ENCODE measurements at regions not wholly inside any gene's neighbourhood (a gene's known extent, or its start where the extent isn't known, plus 50 kb on each side); places are given as distances from the start of the nearest gene placed in this dataset.
"Not testable (repeated sequence)": the region's sequence is repeated elsewhere in the genome, so short reads cannot be mapped to it uniquely, and the experiment has no call there.

GRCh38 chr2:58398406-58398805 lies 157.3 kb upstream of the FANCL start:
- Histone ChIP-seq H3K4me1 (ENCODE audit: control insufficient read depth in 3 of 3, insufficient read depth in 2 of 3, low read depth in 1 of 3, low read length in 2 of 3) (no peaks in the 10 kb centered on the region), H3K4me3 (ENCODE audit: low read depth in 1 of 3, low read length in 3 of 3) (no peak overlapping the region), H3K36me3 (ENCODE audit: control insufficient read depth in 3 of 3, insufficient read depth in 2 of 3, low read depth in 1 of 3, low read length in 3 of 3) (no peaks in the 10 kb centered on the region), H3K9me3 (ENCODE audit: control insufficient read depth in 2 of 2, insufficient read depth in 1 of 2, low read depth in 1 of 2, low read length in 1 of 2) (no peaks in the 10 kb centered on the region), H3K27ac (ENCODE audit: low read depth in 1 of 3, low read length in 2 of 3) (no peak overlapping the region), H3K27me3 (ENCODE audit: control insufficient read depth in 3 of 3, insufficient read depth in 3 of 3, low read length in 3 of 3) (no peaks in the 10 kb centered on the region)
- no peak for FAIRE-seq
- no peak for DNase-seq

DNA sequence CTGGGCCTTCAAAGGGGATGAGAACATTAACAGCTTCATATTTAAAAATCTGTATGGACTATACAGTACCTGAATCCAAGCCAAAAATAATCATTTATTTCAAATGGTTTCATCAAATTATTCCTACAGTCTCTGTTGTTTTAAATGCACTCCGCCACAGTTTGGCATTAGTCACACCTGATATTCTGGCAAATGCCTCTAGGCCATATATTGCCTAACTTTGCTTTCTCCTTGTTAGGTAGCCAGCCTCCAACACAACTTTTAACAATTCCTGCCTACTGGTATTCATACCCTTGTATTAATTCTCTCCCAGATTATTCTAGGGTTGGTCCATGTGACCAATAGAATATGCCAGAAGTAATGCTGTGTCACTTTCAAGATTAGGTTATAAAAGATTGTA lies 146.6 kb upstream of the FANCL start:
- Histone ChIP-seq H3K9me3 (ENCODE audit: control insufficient read depth in 2 of 2, insufficient read depth in 1 of 2, low read depth in 1 of 2, low read length in 1 of 2) (no peaks in the 10 kb centered on the region), H3K27ac (ENCODE audit: low read depth in 1 of 3, low read length in 2 of 3) (no peak overlapping the region), H3K27me3 (ENCODE audit: control insufficient read depth in 3 of 3, insufficient read depth in 3 of 3, low read length in 3 of 3) (no peaks in the 10 kb centered on the region), H3K4me1 (ENCODE audit: control insufficient read depth in 3 of 3, insufficient read depth in 2 of 3, low read depth in 1 of 3, low read length in 2 of 3) (no peaks in the 10 kb centered on the region), H3K4me3 (ENCODE audit: low read depth in 1 of 3, low read length in 3 of 3) (no peak overlapping the region), H3K36me3 (ENCODE audit: control insufficient read depth in 3 of 3, insufficient read depth in 2 of 3, low read depth in 1 of 3, low read length in 3 of 3) (no peaks in the 10 kb centered on the region)
- FAIRE-seq (no peak), DNase-seq (no peak)
- WGBS, 3 donors, result 90 to 99% (median 93%) methylated on average over 1 of the region's 1 CpG

DNA sequence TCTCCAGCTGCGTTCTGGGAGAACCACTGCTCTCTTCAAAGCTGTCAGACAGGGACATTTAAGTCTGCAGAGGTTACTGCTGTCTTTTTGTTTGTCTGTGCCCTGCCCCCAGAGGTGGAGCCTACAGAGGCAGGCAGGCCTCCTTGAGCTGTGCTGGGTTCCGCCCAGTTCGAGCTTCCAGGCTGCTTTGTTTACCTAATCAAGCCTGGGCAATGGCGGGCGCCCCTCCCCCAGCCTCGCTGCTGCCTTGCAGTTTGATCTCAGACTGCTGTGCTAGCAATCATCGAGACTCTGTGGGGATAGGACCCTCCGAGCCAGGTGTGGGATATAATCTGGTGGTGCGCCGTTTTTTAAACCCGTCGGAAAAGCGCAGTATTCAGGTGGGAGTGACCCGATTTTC lies 145.8 kb upstream of the FANCL start:
- WGBS, 3 donors, result 56 to 69% (median 67%) methylated on average over 8 to 14 of the region's 14 CpGs
- not testable (repeated sequence) for H3K27ac ChIP-seq (ENCODE audit: low read depth in 1 of 3, low read length in 2 of 3); DNase-seq; H3K9me3 ChIP-seq (ENCODE audit: control insufficient read depth in 2 of 2, insufficient read depth in 1 of 2, low read depth in 1 of 2, low read length in 1 of 2); H3K36me3 ChIP-seq (ENCODE audit: control insufficient read depth in 3 of 3, insufficient read depth in 2 of 3, low read depth in 1 of 3, low read length in 3 of 3); H3K27me3 ChIP-seq (ENCODE audit: control insufficient read depth in 3 of 3, insufficient read depth in 3 of 3, low read length in 3 of 3); FAIRE-seq; H3K4me3 ChIP-seq (ENCODE audit: low read depth in 1 of 3, low read length in 3 of 3); H3K4me1 ChIP-seq (ENCODE audit: control insufficient read depth in 3 of 3, insufficient read depth in 2 of 3, low read depth in 1 of 3, low read length in 2 of 3)

- Histone ChIP-seq H3K27ac (ENCODE audit: low read depth in 1 of 3, low read length in 2 of 3) (no peak overlapping the region), H3K27me3 (ENCODE audit: control insufficient read depth in 3 of 3, insufficient read depth in 3 of 3, low read length in 3 of 3) (peaks cover 0 to 2% (median 0%) of the 10 kb centered on the region in 3 donors), H3K9me3 (ENCODE audit: control insufficient read depth in 2 of 2, insufficient read depth in 1 of 2, low read depth in 1 of 2, low read length in 1 of 2) (no peaks in the 10 kb centered on the region), H3K36me3 (ENCODE audit: control insufficient read depth in 3 of 3, insufficient read depth in 2 of 3, low read depth in 1 of 3, low read length in 3 of 3) (no peaks in the 10 kb centered on the region), H3K4me3 (ENCODE audit: low read depth in 1 of 3, low read length in 3 of 3) (no peak overlapping the region), H3K4me1 (ENCODE audit: control insufficient read depth in 3 of 3, insufficient read depth in 2 of 3, low read depth in 1 of 3, low read length in 2 of 3) (no peaks in the 10 kb centered on the region)
- WGBS, 3 donors, result 92 to 95% (median 92%) methylated on average over 5 of the region's 5 CpGs
- no peak for FAIRE-seq
- no peak for DNase-seq
Measured at GRCh38 chr2:58378152-58378551, 137.0 kb upstream of the FANCL start.

DNA sequence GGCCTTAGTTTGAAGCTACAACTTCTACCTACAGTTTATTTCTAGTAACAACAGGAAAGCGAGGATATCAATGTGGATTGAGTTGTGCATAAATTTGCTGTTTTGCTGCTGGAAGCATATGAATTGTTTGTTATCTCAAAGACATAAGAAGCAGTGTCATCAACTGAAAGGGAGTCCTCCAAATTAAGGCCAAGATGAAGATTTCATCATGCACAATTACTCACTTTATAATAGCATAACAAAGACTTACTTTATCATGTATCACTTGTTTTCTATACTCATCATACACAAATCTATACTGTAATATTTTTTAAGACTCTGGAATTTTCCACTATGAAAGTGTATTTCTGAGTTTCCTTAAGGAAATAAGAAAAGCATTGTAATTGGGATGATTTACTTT lies 136.1 kb upstream of the FANCL start:
- Histone ChIP-seq H3K36me3 (ENCODE audit: control insufficient read depth in 3 of 3, insufficient read depth in 2 of 3, low read depth in 1 of 3, low read length in 3 of 3) (no peaks in the 10 kb centered on the region), H3K4me1 (ENCODE audit: control insufficient read depth in 3 of 3, insufficient read depth in 2 of 3, low read depth in 1 of 3, low read length in 2 of 3) (no peaks in the 10 kb centered on the region), H3K27me3 (ENCODE audit: control insufficient read depth in 3 of 3, insufficient read depth in 3 of 3, low read length in 3 of 3) (peaks cover 0 to 2% (median 0%) of the 10 kb centered on the region in 3 donors), H3K27ac (ENCODE audit: low read depth in 1 of 3, low read length in 2 of 3) (no peak overlapping the region), H3K4me3 (ENCODE audit: low read depth in 1 of 3, low read length in 3 of 3) (no peak overlapping the region), H3K9me3 (ENCODE audit: control insufficient read depth in 2 of 2, insufficient read depth in 1 of 2, low read depth in 1 of 2, low read length in 1 of 2) (no peaks in the 10 kb centered on the region)
- DNase-seq, result no peak
- WGBS, 3 donors, result 80 to 92% (median 80%) methylated on average over 1 of the region's 1 CpG
- FAIRE-seq, result no peak

DNA sequence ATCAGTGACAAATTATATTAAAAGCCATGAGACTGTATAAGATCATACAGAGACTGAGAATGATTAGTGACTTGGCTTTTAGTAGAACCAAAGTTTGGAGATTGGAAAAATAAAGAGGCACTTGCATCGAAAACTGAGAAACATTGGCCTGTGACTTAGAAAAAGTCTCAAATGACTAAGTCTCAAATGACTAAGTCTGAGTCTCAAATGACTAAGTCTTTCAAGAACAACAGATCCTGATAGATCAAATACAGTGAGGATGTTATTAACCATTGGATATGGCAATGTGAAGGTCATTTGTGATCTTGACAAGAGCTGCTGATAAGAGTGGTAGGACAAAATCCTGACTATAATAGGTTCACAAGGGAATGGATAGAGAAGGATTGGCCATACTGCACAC lies 135.5 kb upstream of the FANCL start:
- H3K27ac ChIP-seq (ENCODE audit: low read depth in 1 of 3, low read length in 2 of 3), result no peak overlapping the region
- 67 to 78% (median 78%) methylated on average over 1 of the region's 1 CpG for WGBS, 3 donors
- no peaks in the 10 kb centered on the region for H3K4me1 ChIP-seq (ENCODE audit: control insufficient read depth in 3 of 3, insufficient read depth in 2 of 3, low read depth in 1 of 3, low read length in 2 of 3)
- H3K9me3 ChIP-seq (ENCODE audit: control insufficient read depth in 2 of 2, insufficient read depth in 1 of 2, low read depth in 1 of 2, low read length in 1 of 2), result no peaks in the 10 kb centered on the region
- no peak for FAIRE-seq
- H3K36me3 ChIP-seq (ENCODE audit: control insufficient read depth in 3 of 3, insufficient read depth in 2 of 3, low read depth in 1 of 3, low read length in 3 of 3), result no peaks in the 10 kb centered on the region
- DNase-seq, result no peak
- no peak overlapping the region for H3K4me3 ChIP-seq (ENCODE audit: low read depth in 1 of 3, low read length in 3 of 3)
- peaks cover 0 to 2% (median 0%) of the 10 kb centered on the region in 3 donors for H3K27me3 ChIP-seq (ENCODE audit: control insufficient read depth in 3 of 3, insufficient read depth in 3 of 3, low read length in 3 of 3)

DNA sequence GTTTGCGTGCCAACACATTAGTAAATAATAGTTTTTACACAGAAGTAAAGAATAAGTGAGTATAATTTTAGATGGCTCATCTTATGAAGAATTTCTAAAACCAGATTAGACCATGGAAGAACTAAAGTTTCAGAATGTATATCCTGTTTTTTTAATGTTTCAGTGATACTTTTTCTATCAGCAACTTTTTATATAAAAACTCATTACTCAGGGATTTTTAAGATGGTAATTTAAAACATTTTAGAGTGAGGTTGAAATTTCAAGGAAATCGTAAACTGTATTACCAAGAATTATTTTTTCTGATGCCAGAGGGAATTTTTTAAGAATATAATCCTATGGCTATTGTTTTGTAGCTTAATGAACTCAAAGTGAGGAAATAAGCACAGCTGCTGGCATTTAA lies 128.5 kb upstream of the FANCL start:
- FAIRE-seq, result no peak
- Histone ChIP-seq H3K27ac (ENCODE audit: low read depth in 1 of 3, low read length in 2 of 3) (no peak overlapping the region), H3K4me3 (ENCODE audit: low read depth in 1 of 3, low read length in 3 of 3) (no peak overlapping the region), H3K36me3 (ENCODE audit: control insufficient read depth in 3 of 3, insufficient read depth in 2 of 3, low read depth in 1 of 3, low read length in 3 of 3) (no peaks in the 10 kb centered on the region), H3K9me3 (ENCODE audit: control insufficient read depth in 2 of 2, insufficient read depth in 1 of 2, low read depth in 1 of 2, low read length in 1 of 2) (no peaks in the 10 kb centered on the region), H3K4me1 (ENCODE audit: control insufficient read depth in 3 of 3, insufficient read depth in 2 of 3, low read depth in 1 of 3, low read length in 2 of 3) (no peaks in the 10 kb centered on the region), H3K27me3 (ENCODE audit: control insufficient read depth in 3 of 3, insufficient read depth in 3 of 3, low read length in 3 of 3) (peaks cover 0 to 2% (median 0%) of the 10 kb centered on the region in 3 donors)
- DNase-seq, result no peak
- 86 to 88% (median 86%) methylated on average over 2 of the region's 2 CpGs for WGBS, 3 donors

DNA sequence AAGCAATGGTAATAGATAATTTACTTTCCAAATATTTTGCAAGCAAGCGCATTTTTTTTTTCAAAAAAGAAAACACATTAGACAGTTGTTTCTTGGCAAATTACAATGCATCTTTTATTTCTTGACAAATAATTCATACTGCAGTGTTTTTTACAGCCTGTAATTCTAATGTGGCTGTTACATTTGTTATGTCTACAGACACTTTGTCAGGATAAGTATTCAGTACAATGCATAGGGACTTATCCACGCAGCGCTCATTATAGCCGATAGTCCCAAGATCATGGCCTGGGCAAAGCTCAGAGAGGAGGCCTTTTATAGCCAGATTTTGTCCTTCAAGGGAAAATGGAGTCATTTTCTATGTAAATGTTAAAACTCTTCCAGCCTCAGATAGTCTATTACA lies 123.0 kb upstream of the FANCL start:
- no peaks in the 10 kb centered on the region for H3K9me3 ChIP-seq (ENCODE audit: control insufficient read depth in 2 of 2, insufficient read depth in 1 of 2, low read depth in 1 of 2, low read length in 1 of 2)
- H3K36me3 ChIP-seq (ENCODE audit: control insufficient read depth in 3 of 3, insufficient read depth in 2 of 3, low read depth in 1 of 3, low read length in 3 of 3), result no peaks in the 10 kb centered on the region
- H3K27ac ChIP-seq (ENCODE audit: low read depth in 1 of 3, low read length in 2 of 3), result no peak overlapping the region
- 69 to 94% (median 93%) methylated on average over 4 of the region's 4 CpGs for WGBS, 3 donors
- no peak for FAIRE-seq
- peaks cover 0 to 1% (median 0%) of the 10 kb centered on the region in 3 donors for H3K27me3 ChIP-seq (ENCODE audit: control insufficient read depth in 3 of 3, insufficient read depth in 3 of 3, low read length in 3 of 3)
- H3K4me1 ChIP-seq (ENCODE audit: control insufficient read depth in 3 of 3, insufficient read depth in 2 of 3, low read depth in 1 of 3, low read length in 2 of 3), result no peaks in the 10 kb centered on the region
- no peak for DNase-seq
- no peak overlapping the region for H3K4me3 ChIP-seq (ENCODE audit: low read depth in 1 of 3, low read length in 3 of 3)

GRCh38 chr2:58358026-58358425 lies 116.9 kb upstream of the FANCL start:
- WGBS, 3 donors, result 17 to 41% (median 25%) methylated on average over 1 of the region's 1 CpG
- Histone ChIP-seq H3K4me1 (ENCODE audit: control insufficient read depth in 3 of 3, insufficient read depth in 2 of 3, low read depth in 1 of 3, low read length in 2 of 3) (no peaks in the 10 kb centered on the region), H3K4me3 (ENCODE audit: low read depth in 1 of 3, low read length in 3 of 3) (no peak overlapping the region), H3K27me3 (ENCODE audit: control insufficient read depth in 3 of 3, insufficient read depth in 3 of 3, low read length in 3 of 3) (no peaks in the 10 kb centered on the region), H3K36me3 (ENCODE audit: control insufficient read depth in 3 of 3, insufficient read depth in 2 of 3, low read depth in 1 of 3, low read length in 3 of 3) (no peaks in the 10 kb centered on the region), H3K27ac (ENCODE audit: low read depth in 1 of 3, low read length in 2 of 3) (no peak overlapping the region), H3K9me3 (ENCODE audit: control insufficient read depth in 2 of 2, insufficient read depth in 1 of 2, low read depth in 1 of 2, low read length in 1 of 2) (no peaks in the 10 kb centered on the region)
- no peak for FAIRE-seq
- DNase-seq, result no peak

All from small intestine (tissue), 7 donors.